ENCODE measurements at regions not wholly inside any gene's neighbourhood (a gene's known extent, or its start where the extent isn't known, plus 50 kb on each side); places are given as distances from the start of the nearest gene placed in this dataset.

GRCh38 chr5:105101577-105101976 is 1539.0 kb upstream of the NUDT12 start:
- TF ChIP-seq CTCF (optimal IDR thresholded peaks at IDR 0.05 in 1 of 3, IDR thresholded peaks at IDR 0.05 in 1 of 3, conservative IDR thresholded peaks at IDR 0.05 in 1 of 3; ENCODE audit: extremely low read depth in 1 of 3, insufficient read depth in 2 of 3, low read length in 3 of 3), result no peak
- no peak for TF ChIP-seq EZH2 (IDR thresholded peaks at IDR 0.05; ENCODE audit: low read length)
